Skeletal muscle satellite cell (primary cell): ENCODE measurements at regions not wholly inside any gene's neighbourhood (a gene's known extent, or its start where the extent isn't known, plus 50 kb on each side); places are given as distances from the start of the nearest gene placed in this dataset.
"Not testable (repeated sequence)": the region's sequence is repeated elsewhere in the genome, so short reads cannot be mapped to it uniquely, and the experiment has no call there.

Experiments
- H3K27me3 ChIP-seq: 2 replicates; pipeline ENCODE4 v1.7.0; 2013; ENCODE audit warnings: low read length; ENCODE audit not compliant: control insufficient read depth, insufficient read depth
- H3K36me3 ChIP-seq: 2 replicates; pipeline ENCODE4 v1.7.0; 2013; ENCODE audit warnings: mild to moderate bottlenecking, control low read depth, low read length; ENCODE audit not compliant: insufficient read depth
- H3K4me1 ChIP-seq: 2 replicates; pipeline ENCODE4 v1.7.0; 2013; ENCODE audit warnings: low read length; ENCODE audit not compliant: control insufficient read depth, insufficient read depth
- H3K4me2 ChIP-seq: 2 replicates; pipeline ENCODE4 v1.7.0; 2013; ENCODE audit warnings: mild to moderate bottlenecking, low read length
- H3K4me3 ChIP-seq: 2 replicates; pipeline ENCODE4 v1.7.0; 2013; ENCODE audit warnings: low read length
- H3K9ac ChIP-seq: 2 replicates; pipeline ENCODE4 v1.7.0; 2013; ENCODE audit warnings: mild to moderate bottlenecking, low read depth, low read length, moderate library complexity
- H3K9me3 ChIP-seq: replicated peaks from 2 replicates; pipeline ENCODE4 v1.7.0; 2013; ENCODE audit warnings: mild to moderate bottlenecking, control low read depth, low read length

GRCh38 chrX:106220177-106220576, 52.1 kb downstream of the PWWP3B start:
- Histone ChIP-seq H3K4me3 (no peak overlapping the region), H3K9ac (no peak overlapping the region), H3K36me3 (no peaks in the 10 kb centered on the region), H3K4me1 (no peaks in the 10 kb centered on the region), H3K9me3 (no peaks in the 10 kb centered on the region), H3K4me2 (no peak overlapping the region), H3K27me3 (peaks cover 4% of the 10 kb centered on the region)

GRCh38 chrX:106243376-106243775, 75.3 kb downstream of the PWWP3B start:
- no peaks in the 10 kb centered on the region for H3K36me3 ChIP-seq
- H3K27me3 ChIP-seq: peaks cover 5% of the 10 kb centered on the region
- H3K9ac ChIP-seq: no peak overlapping the region
- H3K4me1 ChIP-seq: no peaks in the 10 kb centered on the region
- H3K4me2 ChIP-seq: no peak overlapping the region
- H3K9me3 ChIP-seq: no peaks in the 10 kb centered on the region
- no peak overlapping the region for H3K4me3 ChIP-seq

GRCh38 chrX:106246511-106246910, 78.4 kb downstream of the PWWP3B start:
- Histone ChIP-seq H3K9ac (no peak overlapping the region), H3K4me1 (no peaks in the 10 kb centered on the region), H3K36me3 (no peaks in the 10 kb centered on the region), H3K9me3 (no peaks in the 10 kb centered on the region), H3K4me3 (no peak overlapping the region), H3K4me2 (no peak overlapping the region), H3K27me3 (no peaks in the 10 kb centered on the region)

GRCh38 chrX:106247162-106247561, 79.1 kb downstream of the PWWP3B start:
- no peak overlapping the region for H3K4me2 ChIP-seq
- H3K4me3 ChIP-seq: no peak overlapping the region
- H3K9me3 ChIP-seq: no peaks in the 10 kb centered on the region
- no peaks in the 10 kb centered on the region for H3K36me3 ChIP-seq
- no peak overlapping the region for H3K9ac ChIP-seq
- H3K27me3 ChIP-seq: no peaks in the 10 kb centered on the region
- H3K4me1 ChIP-seq: no peaks in the 10 kb centered on the region

GRCh38 chrX:106249706-106250379, 81.7 kb downstream of the PWWP3B start:
- H3K4me1 ChIP-seq: no peaks in the 10 kb centered on the region
- no peak overlapping the region for H3K9ac ChIP-seq
- no peaks in the 10 kb centered on the region for H3K36me3 ChIP-seq
- H3K4me2 ChIP-seq: no peak overlapping the region
- H3K4me3 ChIP-seq: no peak overlapping the region
- no peaks in the 10 kb centered on the region for H3K9me3 ChIP-seq
- no peaks in the 10 kb centered on the region for H3K27me3 ChIP-seq

GRCh38 chrX:106263817-106264216, 95.7 kb downstream of the PWWP3B start:
- Histone ChIP-seq H3K9me3 (no peaks in the 10 kb centered on the region), H3K27me3 (no peaks in the 10 kb centered on the region), H3K9ac (no peak overlapping the region), H3K36me3 (no peaks in the 10 kb centered on the region), H3K4me3 (no peak overlapping the region), H3K4me2 (no peak overlapping the region), H3K4me1 (no peaks in the 10 kb centered on the region)

- not testable (repeated sequence) for H3K27me3 ChIP-seq, H3K9me3 ChIP-seq, H3K4me2 ChIP-seq, H3K9ac ChIP-seq, H3K36me3 ChIP-seq, H3K4me1 ChIP-seq, H3K4me3 ChIP-seq
These were observed 106.0 kb downstream of the PWWP3B start for GRCh38 chrX:106273947-106274587.

- H3K36me3 ChIP-seq, H3K4me2 ChIP-seq: not testable (repeated sequence)
These were observed 107.1 kb downstream of the PWWP3B start for GRCh38 chrX:106275172-106275571.

GRCh38 chrX:106278951-106279350, 110.8 kb downstream of the PWWP3B start:
- H3K9ac ChIP-seq: no peak overlapping the region
- no peak overlapping the region for H3K4me3 ChIP-seq
- no peaks in the 10 kb centered on the region for H3K9me3 ChIP-seq
- no peak overlapping the region for H3K4me2 ChIP-seq
- no peaks in the 10 kb centered on the region for H3K27me3 ChIP-seq
- H3K4me1 ChIP-seq: no peaks in the 10 kb centered on the region
- H3K36me3 ChIP-seq: no peaks in the 10 kb centered on the region

More at GRCh38 chrX:106275172-106275571, 107.1 kb downstream of the PWWP3B start:
- H3K4me3 ChIP-seq, H3K27me3 ChIP-seq, H3K9ac ChIP-seq, H3K4me1 ChIP-seq, H3K9me3 ChIP-seq: not testable (repeated sequence)

- no peaks in the 10 kb centered on the region for H3K4me1 ChIP-seq
- H3K27me3 ChIP-seq: peaks cover 4% of the 10 kb centered on the region
- H3K4me2 ChIP-seq: no peak overlapping the region
- H3K9me3 ChIP-seq: no peaks in the 10 kb centered on the region
- no peak overlapping the region for H3K9ac ChIP-seq
- H3K36me3 ChIP-seq: no peaks in the 10 kb centered on the region
- no peak overlapping the region for H3K4me3 ChIP-seq
These were observed 113.3 kb downstream of the PWWP3B start for GRCh38 chrX:106281383-106281782.

- Histone ChIP-seq H3K36me3 (no peaks in the 10 kb centered on the region), H3K4me3 (no peak overlapping the region), H3K9ac (no peak overlapping the region), H3K4me1 (no peaks in the 10 kb centered on the region), H3K4me2 (no peak overlapping the region), H3K27me3 (peaks cover 10% of the 10 kb centered on the region), H3K9me3 (no peaks in the 10 kb centered on the region)
These were observed 115.7 kb downstream of the PWWP3B start for GRCh38 chrX:106283841-106284240.

- Histone ChIP-seq H3K9me3 (no peaks in the 10 kb centered on the region), H3K4me1 (no peaks in the 10 kb centered on the region), H3K9ac (no peak overlapping the region), H3K4me3 (no peak overlapping the region), H3K27me3 (peaks cover 10% of the 10 kb centered on the region), H3K4me2 (no peak overlapping the region), H3K36me3 (no peaks in the 10 kb centered on the region)
These were observed 116.4 kb downstream of the PWWP3B start for GRCh38 chrX:106284431-106285025.
